Ishikawa (cell line): ENCODE measurements at regions not wholly inside any gene's neighbourhood (a gene's known extent, or its start where the extent isn't known, plus 50 kb on each side); places are given as distances from the start of the nearest gene placed in this dataset.

Experiments
- CEBPB ChIP-seq: IDR thresholded peaks from 2 replicates; pipeline ENCODE4 v1.6.1; 2012
- CREB1 ChIP-seq: IDR thresholded peaks from 2 replicates; pipeline ENCODE4 v1.6.1; 2012; ENCODE audit warnings: low read depth
- EGR1 ChIP-seq: IDR thresholded peaks from 2 replicates; pipeline ENCODE4 v1.6.1; 2012
- EP300 ChIP-seq: IDR thresholded peaks from 2 replicates; pipeline ENCODE4 v1.6.1; 2012; ENCODE audit warnings: borderline replicate concordance
- FOXM1 ChIP-seq: IDR thresholded peaks from 2 replicates; pipeline ENCODE4 v1.6.1; 2012; ENCODE audit warnings: low read depth, borderline replicate concordance
- NFIC ChIP-seq: IDR thresholded peaks from 2 replicates; pipeline ENCODE4 v1.6.1; 2012
- RAD21 ChIP-seq: IDR thresholded peaks from 2 replicates; pipeline ENCODE4 v1.6.1; 2012; ENCODE audit warnings: low read depth
- TAF1 ChIP-seq: IDR thresholded peaks from 2 replicates; pipeline ENCODE4 v1.6.1; 2012; ENCODE audit warnings: low read depth, mild to moderate bottlenecking
- TCF12 ChIP-seq: IDR thresholded peaks from 2 replicates; pipeline ENCODE4 v1.6.1; 2012; ENCODE audit warnings: low read depth
- TEAD4 ChIP-seq: IDR thresholded peaks from 2 replicates; pipeline ENCODE4 v1.6.1; 2012
- YY1 ChIP-seq: IDR thresholded peaks from 2 replicates; pipeline ENCODE4 v1.6.1; 2012; ENCODE audit warnings: low read depth
- ZBTB7A ChIP-seq: IDR thresholded peaks from 2 replicates; pipeline ENCODE4 v1.6.1; 2012; ENCODE audit warnings: low read depth
- TF ChIP-seq, protein P1 (sequence below): IDR thresholded peaks from 2 replicates; pipeline ENCODE4 v1.6.1; 2012; ENCODE audit warnings: low read depth, mild to moderate bottlenecking
- TF ChIP-seq, protein P2 (sequence below): IDR thresholded peaks from 2 replicates; pipeline ENCODE4 v1.6.1; 2012
- TF ChIP-seq, protein P3 (sequence below): IDR thresholded peaks from 2 replicates; pipeline ENCODE4 v1.6.1; 2012

DNA sequence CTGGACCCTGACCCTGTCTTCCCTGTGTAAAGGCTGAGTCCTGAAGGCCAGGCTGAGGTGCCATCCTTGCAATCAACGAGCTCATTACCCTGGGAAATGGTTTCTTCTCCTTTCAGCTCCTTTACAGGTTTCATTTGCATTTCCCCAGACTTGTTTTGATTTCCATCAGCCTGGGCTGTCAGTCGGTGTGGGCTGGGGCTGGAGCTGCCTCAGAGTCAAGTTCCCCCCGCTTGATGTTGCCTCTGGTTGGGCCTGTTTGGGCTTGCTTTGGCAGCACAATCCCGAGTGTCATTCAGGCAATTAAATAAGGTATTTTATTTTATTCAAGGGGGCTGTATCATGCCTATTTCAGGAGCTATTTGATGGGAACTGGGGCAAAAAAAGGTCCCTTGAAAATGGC, 424.9 kb downstream of the INSC start:
- no peak for TF ChIP-seq CEBPB
- no peak for TF ChIP-seq YY1
- TF ChIP-seq, protein P1, sequence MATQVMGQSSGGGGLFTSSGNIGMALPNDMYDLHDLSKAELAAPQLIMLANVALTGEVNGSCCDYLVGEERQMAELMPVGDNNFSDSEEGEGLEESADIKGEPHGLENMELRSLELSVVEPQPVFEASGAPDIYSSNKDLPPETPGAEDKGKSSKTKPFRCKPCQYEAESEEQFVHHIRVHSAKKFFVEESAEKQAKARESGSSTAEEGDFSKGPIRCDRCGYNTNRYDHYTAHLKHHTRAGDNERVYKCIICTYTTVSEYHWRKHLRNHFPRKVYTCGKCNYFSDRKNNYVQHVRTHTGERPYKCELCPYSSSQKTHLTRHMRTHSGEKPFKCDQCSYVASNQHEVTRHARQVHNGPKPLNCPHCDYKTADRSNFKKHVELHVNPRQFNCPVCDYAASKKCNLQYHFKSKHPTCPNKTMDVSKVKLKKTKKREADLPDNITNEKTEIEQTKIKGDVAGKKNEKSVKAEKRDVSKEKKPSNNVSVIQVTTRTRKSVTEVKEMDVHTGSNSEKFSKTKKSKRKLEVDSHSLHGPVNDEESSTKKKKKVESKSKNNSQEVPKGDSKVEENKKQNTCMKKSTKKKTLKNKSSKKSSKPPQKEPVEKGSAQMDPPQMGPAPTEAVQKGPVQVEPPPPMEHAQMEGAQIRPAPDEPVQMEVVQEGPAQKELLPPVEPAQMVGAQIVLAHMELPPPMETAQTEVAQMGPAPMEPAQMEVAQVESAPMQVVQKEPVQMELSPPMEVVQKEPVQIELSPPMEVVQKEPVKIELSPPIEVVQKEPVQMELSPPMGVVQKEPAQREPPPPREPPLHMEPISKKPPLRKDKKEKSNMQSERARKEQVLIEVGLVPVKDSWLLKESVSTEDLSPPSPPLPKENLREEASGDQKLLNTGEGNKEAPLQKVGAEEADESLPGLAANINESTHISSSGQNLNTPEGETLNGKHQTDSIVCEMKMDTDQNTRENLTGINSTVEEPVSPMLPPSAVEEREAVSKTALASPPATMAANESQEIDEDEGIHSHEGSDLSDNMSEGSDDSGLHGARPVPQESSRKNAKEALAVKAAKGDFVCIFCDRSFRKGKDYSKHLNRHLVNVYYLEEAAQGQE: no peak
- no peak for TF ChIP-seq ZBTB7A
- no peak for TF ChIP-seq TCF12
- TF ChIP-seq, protein P2, sequence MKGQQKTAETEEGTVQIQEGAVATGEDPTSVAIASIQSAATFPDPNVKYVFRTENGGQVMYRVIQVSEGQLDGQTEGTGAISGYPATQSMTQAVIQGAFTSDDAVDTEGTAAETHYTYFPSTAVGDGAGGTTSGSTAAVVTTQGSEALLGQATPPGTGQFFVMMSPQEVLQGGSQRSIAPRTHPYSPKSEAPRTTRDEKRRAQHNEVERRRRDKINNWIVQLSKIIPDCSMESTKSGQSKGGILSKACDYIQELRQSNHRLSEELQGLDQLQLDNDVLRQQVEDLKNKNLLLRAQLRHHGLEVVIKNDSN: no peak
- no peak for TF ChIP-seq TAF1
- TF ChIP-seq NFIC: no peak
- no peak for TF ChIP-seq TEAD4
- no peak for TF ChIP-seq EP300
- no peak for TF ChIP-seq EGR1
- no peak for TF ChIP-seq RAD21
- TF ChIP-seq CREB1: no peak

DNA sequence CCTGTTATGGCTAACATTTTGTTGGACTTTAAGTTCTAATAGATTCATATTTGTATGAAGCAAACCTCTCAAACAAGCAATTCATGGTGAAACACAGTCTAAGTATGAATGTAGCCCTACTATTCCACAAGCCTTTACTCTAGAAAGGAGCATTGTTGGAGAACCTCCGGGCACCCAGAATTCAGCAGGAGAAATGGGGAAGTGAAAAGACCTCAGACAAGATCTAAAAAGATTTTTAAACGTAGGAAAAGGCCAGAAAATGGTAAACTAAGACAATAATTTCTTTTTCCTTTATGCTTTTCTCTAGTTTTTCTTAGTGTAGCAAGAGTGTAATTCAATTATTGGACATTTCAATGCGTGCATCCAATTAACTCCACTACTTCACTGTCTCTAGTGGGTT, 426.4 kb downstream of the INSC start:
- TF ChIP-seq, protein P2: no peak
- no peak for TF ChIP-seq TAF1
- no peak for TF ChIP-seq ZBTB7A
- TF ChIP-seq EGR1: no peak
- TF ChIP-seq CREB1: no peak
- no peak for TF ChIP-seq TCF12
- no peak for TF ChIP-seq EP300
- no peak for TF ChIP-seq CEBPB
- TF ChIP-seq RAD21: no peak
- TF ChIP-seq, protein P3, sequence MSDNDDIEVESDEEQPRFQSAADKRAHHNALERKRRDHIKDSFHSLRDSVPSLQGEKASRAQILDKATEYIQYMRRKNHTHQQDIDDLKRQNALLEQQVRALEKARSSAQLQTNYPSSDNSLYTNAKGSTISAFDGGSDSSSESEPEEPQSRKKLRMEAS: no peak
- no peak for TF ChIP-seq FOXM1
- no peak for TF ChIP-seq YY1
- TF ChIP-seq, protein P1: no peak
- TF ChIP-seq TEAD4: no peak

DNA sequence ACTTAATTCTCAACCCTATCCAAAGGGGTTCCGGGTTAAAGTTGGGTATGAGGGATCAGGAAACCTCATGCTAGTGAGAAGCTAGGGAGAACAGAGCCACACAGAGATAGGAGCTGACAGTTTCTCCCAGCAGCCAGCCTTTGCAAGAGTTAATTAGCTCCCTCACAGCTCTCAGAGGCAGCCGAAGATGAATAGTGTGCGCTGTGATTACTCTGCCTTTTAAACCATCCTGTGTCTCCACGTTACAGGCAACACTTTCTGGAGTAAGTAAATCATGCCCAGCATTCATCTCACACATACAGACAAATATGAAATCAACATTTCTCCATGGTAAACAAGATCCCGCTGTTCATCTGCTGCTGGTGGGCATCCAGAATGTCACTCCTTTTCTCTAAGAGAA, 429.6 kb downstream of the INSC start:
- TF ChIP-seq TAF1 (no peak), EP300 (no peak), RAD21 (no peak), CEBPB (no peak), TCF12 (no peak)
- TF ChIP-seq, protein P2: no peak

DNA sequence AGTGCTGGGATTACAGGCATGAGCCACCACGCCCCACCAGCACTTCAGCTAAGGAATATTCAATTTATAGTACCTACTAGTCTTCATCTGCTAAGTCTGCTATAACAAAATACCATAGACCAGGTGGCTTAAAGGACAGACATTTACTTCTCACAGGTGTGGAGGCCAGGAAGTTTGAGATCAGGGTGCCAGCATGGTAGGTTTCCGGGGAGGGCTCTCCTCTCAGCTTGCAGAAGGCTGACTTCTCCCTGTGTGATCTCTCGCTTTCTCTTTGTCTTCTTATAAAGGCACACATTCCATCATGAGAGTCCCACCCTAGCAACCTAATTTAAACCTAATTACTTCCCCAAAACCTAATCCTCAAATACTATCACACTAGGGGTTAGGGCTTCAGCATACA, 433.0 kb downstream of the INSC start:
- TF ChIP-seq NFIC (no peak), TEAD4 (no peak), RAD21 (no peak), EGR1 (no peak), TCF12 (no peak), CREB1 (no peak), FOXM1 (no peak)
- TF ChIP-seq, protein P2: no peak

DNA sequence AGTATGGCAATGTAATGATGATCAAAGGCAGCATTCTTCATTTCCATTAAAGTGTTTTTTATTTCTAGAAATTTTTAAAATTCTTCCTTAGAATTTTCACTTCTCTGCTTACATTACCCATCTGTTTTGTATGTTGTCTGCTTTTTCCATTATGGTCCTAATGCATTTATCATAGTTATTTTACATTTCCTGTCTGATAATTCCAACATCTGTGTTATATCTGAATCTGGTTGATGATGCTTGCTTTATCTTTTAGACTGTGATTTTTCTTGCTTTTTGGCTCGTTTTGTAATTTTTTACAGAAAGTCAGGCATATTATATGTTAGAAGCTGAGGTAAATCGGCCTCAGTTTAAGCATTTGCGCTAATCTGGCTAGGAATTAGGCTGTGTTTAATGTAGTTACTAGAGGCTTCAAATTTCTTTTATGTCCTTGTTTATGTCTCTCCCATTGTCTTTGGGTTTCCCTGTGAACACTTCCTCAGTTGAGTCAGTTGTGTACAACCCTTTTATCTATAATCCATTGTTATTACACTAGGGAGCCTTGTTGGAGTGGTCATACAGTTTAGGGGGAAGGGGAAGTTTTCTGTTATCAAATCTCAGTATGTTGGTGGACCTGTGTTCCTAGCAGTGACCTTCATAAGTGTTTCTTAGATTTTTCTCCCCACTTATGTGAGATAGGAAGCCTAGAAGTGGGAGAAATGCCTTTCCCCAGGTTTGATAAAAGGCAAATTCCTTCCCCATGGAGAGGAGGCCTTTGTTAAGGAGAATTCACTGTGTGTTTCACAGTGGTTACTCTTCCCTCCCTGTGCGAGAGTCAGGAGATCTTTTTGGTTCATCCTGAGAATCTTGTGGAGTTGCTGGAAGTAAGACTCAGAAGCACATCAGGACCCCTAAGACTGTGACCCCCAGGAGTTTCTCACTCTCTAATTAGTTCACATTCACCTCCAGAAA, 437.5 kb downstream of the INSC start:
- no peak for TF ChIP-seq TAF1
- TF ChIP-seq EP300: no peak
- TF ChIP-seq EGR1: no peak
- no peak for TF ChIP-seq CEBPB
- TF ChIP-seq CREB1: no peak
- no peak for TF ChIP-seq NFIC
- TF ChIP-seq, protein P2: no peak
- TF ChIP-seq, protein P3: no peak
- no peak for TF ChIP-seq TCF12
- TF ChIP-seq ZBTB7A: no peak
- no peak for TF ChIP-seq FOXM1
- TF ChIP-seq RAD21: no peak
